Neuron (in vitro differentiated cells): ENCODE measurements at regions not wholly inside any gene's neighbourhood (a gene's known extent, or its start where the extent isn't known, plus 50 kb on each side); places are given as distances from the start of the nearest gene placed in this dataset.

Source experiments
- H2AFZ ChIP-seq: one replicate; pipeline ENCODE4 v1.6.1; 2013; ENCODE audit warnings: low read depth, mild to moderate bottlenecking, inconsistent platforms, low read length, moderate library complexity
- H3K27me3 ChIP-seq: one replicate; pipeline ENCODE4 v1.6.1; 2013; ENCODE audit warnings: low read length; ENCODE audit not compliant: insufficient read depth
- H3K36me3 ChIP-seq: one replicate; pipeline ENCODE4 v1.6.1; 2013; ENCODE audit warnings: low read length; ENCODE audit not compliant: insufficient read depth
- H3K4me1 ChIP-seq: one replicate; pipeline ENCODE4 v1.6.1; 2013; ENCODE audit warnings: low read length; ENCODE audit not compliant: insufficient read depth
- H3K4me3 ChIP-seq: 2 replicates; pipeline ENCODE4 v1.5.1; 2013; ENCODE audit warnings: mild to moderate bottlenecking, low read length, moderate library complexity
- H3K9me3 ChIP-seq: one replicate; pipeline ENCODE4 v1.6.1; 2013; ENCODE audit warnings: low read length

- Histone ChIP-seq H3K36me3 (no peaks in the 10 kb centered on the region), H2AFZ (no peak overlapping the region), H3K4me3 (no peak overlapping the region), H3K4me1 (no peaks in the 10 kb centered on the region), H3K9me3 (no peaks in the 10 kb centered on the region), H3K27me3 (no peaks in the 10 kb centered on the region)
Measured at GRCh38 chr10:28967031-28967430, 289.7 kb downstream of the BAMBI start.

- Histone ChIP-seq H3K27me3 (no peaks in the 10 kb centered on the region), H3K4me1 (no peaks in the 10 kb centered on the region), H3K4me3 (no peak overlapping the region), H2AFZ (no peak overlapping the region), H3K9me3 (no peaks in the 10 kb centered on the region), H3K36me3 (no peaks in the 10 kb centered on the region)
Measured at GRCh38 chr10:28969413-28969812, 292.1 kb downstream of the BAMBI start.

- H3K9me3 ChIP-seq, result no peaks in the 10 kb centered on the region
- H3K36me3 ChIP-seq, result no peaks in the 10 kb centered on the region
- H3K4me1 ChIP-seq, result no peaks in the 10 kb centered on the region
- H3K27me3 ChIP-seq, result no peaks in the 10 kb centered on the region
- H3K4me3 ChIP-seq, result no peak overlapping the region
- H2AFZ ChIP-seq, result no peak overlapping the region
Measured at GRCh38 chr10:28970231-28970630, 292.9 kb downstream of the BAMBI start.

- Histone ChIP-seq H3K9me3 (no peaks in the 10 kb centered on the region), H3K4me1 (no peaks in the 10 kb centered on the region), H3K4me3 (no peak overlapping the region), H3K36me3 (no peaks in the 10 kb centered on the region), H3K27me3 (no peaks in the 10 kb centered on the region), H2AFZ (no peak overlapping the region)
Measured at GRCh38 chr10:28971255-28971654, 293.9 kb downstream of the BAMBI start.

GRCh38 chr10:28971764-28972163 lies 294.4 kb downstream of the BAMBI start:
- Histone ChIP-seq H3K9me3 (no peaks in the 10 kb centered on the region), H2AFZ (no peak overlapping the region), H3K36me3 (no peaks in the 10 kb centered on the region), H3K4me3 (no peak overlapping the region), H3K4me1 (no peaks in the 10 kb centered on the region), H3K27me3 (no peaks in the 10 kb centered on the region)

- Histone ChIP-seq H3K36me3 (no peaks in the 10 kb centered on the region), H3K9me3 (no peaks in the 10 kb centered on the region), H3K4me3 (no peak overlapping the region), H3K4me1 (no peaks in the 10 kb centered on the region), H2AFZ (no peak overlapping the region), H3K27me3 (no peaks in the 10 kb centered on the region)
Measured at GRCh38 chr10:28973309-28973972, 296.1 kb downstream of the BAMBI start.

GRCh38 chr10:28975891-28976531 lies 298.7 kb downstream of the BAMBI start:
- no peak overlapping the region for H2AFZ ChIP-seq

GRCh38 chr10:28977518-28977917 lies 300.2 kb downstream of the BAMBI start:
- Histone ChIP-seq H3K27me3 (no peaks in the 10 kb centered on the region), H3K36me3 (no peaks in the 10 kb centered on the region), H3K4me1 (no peaks in the 10 kb centered on the region), H3K9me3 (no peaks in the 10 kb centered on the region), H3K4me3 (no peak overlapping the region), H2AFZ (no peak overlapping the region)

More at GRCh38 chr10:28975891-28976531, 298.7 kb downstream of the BAMBI start:
- H3K9me3 ChIP-seq, result no peaks in the 10 kb centered on the region
- no peaks in the 10 kb centered on the region for H3K36me3 ChIP-seq
- no peaks in the 10 kb centered on the region for H3K27me3 ChIP-seq
- H3K4me1 ChIP-seq, result no peaks in the 10 kb centered on the region
- no peak overlapping the region for H3K4me3 ChIP-seq

GRCh38 chr10:28980264-28980663 lies 302.9 kb downstream of the BAMBI start:
- H3K9me3 ChIP-seq, result no peaks in the 10 kb centered on the region
- H2AFZ ChIP-seq, result no peak overlapping the region
- H3K4me1 ChIP-seq, result no peaks in the 10 kb centered on the region
- H3K36me3 ChIP-seq, result no peaks in the 10 kb centered on the region
- H3K27me3 ChIP-seq, result no peaks in the 10 kb centered on the region
- H3K4me3 ChIP-seq, result no peak overlapping the region

- H3K36me3 ChIP-seq, result no peaks in the 10 kb centered on the region
- no peak overlapping the region for H3K4me3 ChIP-seq
- no peaks in the 10 kb centered on the region for H3K4me1 ChIP-seq
- no peaks in the 10 kb centered on the region for H3K9me3 ChIP-seq
- H3K27me3 ChIP-seq, result no peaks in the 10 kb centered on the region
- no peak overlapping the region for H2AFZ ChIP-seq
Measured at GRCh38 chr10:28981007-28981406, 303.7 kb downstream of the BAMBI start.

GRCh38 chr10:28982974-28983373 lies 305.7 kb downstream of the BAMBI start:
- Histone ChIP-seq H3K4me3 (no peak overlapping the region), H3K9me3 (no peaks in the 10 kb centered on the region), H3K4me1 (no peaks in the 10 kb centered on the region), H3K36me3 (no peaks in the 10 kb centered on the region), H2AFZ (no peak overlapping the region), H3K27me3 (no peaks in the 10 kb centered on the region)

- Histone ChIP-seq H2AFZ (no peak overlapping the region), H3K36me3 (no peaks in the 10 kb centered on the region), H3K9me3 (no peaks in the 10 kb centered on the region), H3K4me1 (no peaks in the 10 kb centered on the region), H3K27me3 (no peaks in the 10 kb centered on the region), H3K4me3 (no peak overlapping the region)
Measured at GRCh38 chr10:28983799-28984198, 305.1 kb upstream of the LYZL1 start.

GRCh38 chr10:28984431-28984830 lies 304.4 kb upstream of the LYZL1 start:
- H2AFZ ChIP-seq, result no peak overlapping the region
- H3K36me3 ChIP-seq, result no peaks in the 10 kb centered on the region
- H3K27me3 ChIP-seq, result no peaks in the 10 kb centered on the region
- H3K4me3 ChIP-seq, result no peak overlapping the region
- H3K9me3 ChIP-seq, result no peaks in the 10 kb centered on the region
- H3K4me1 ChIP-seq, result no peaks in the 10 kb centered on the region
